GM19372 (cell line): ENCODE measurements at regions not wholly inside any gene's neighbourhood (a gene's known extent, or its start where the extent isn't known, plus 50 kb on each side); places are given as distances from the start of the nearest gene placed in this dataset.

Experiments used
- ATAC-seq: cut with Tn5 transposase; IDR thresholded peaks from one replicate; pipeline ENCODE4 v1.9.1; 2021; ENCODE audit warnings: mild to moderate bottlenecking, low read depth, moderate library complexity; ENCODE audit not compliant: unreplicated experiment

- no peak for ATAC-seq
Measured at GRCh38 chr2:44116319-44116718, 52.4 kb upstream of the PPM1B start.

- no peak for ATAC-seq
Measured at GRCh38 chr2:44118257-44118656, 50.4 kb upstream of the PPM1B start.
